Stimulated activated CD4-positive, alpha-beta T cell treated with anti-CD3 and anti-CD28 coated beads, TNF-alpha, amount 100 ng/mL, for 4 hours (primary cell): ENCODE measurements at regions not wholly inside any gene's neighbourhood (a gene's known extent, or its start where the extent isn't known, plus 50 kb on each side); places are given as distances from the start of the nearest gene placed in this dataset.

Source experiments
- DNase-seq, 3 experiments: peaks; one replicate each; pipeline ENCODE4 v3.0.0-alpha.2; 2020; ENCODE audit warnings: low read depth in 3 of 3

DNA sequence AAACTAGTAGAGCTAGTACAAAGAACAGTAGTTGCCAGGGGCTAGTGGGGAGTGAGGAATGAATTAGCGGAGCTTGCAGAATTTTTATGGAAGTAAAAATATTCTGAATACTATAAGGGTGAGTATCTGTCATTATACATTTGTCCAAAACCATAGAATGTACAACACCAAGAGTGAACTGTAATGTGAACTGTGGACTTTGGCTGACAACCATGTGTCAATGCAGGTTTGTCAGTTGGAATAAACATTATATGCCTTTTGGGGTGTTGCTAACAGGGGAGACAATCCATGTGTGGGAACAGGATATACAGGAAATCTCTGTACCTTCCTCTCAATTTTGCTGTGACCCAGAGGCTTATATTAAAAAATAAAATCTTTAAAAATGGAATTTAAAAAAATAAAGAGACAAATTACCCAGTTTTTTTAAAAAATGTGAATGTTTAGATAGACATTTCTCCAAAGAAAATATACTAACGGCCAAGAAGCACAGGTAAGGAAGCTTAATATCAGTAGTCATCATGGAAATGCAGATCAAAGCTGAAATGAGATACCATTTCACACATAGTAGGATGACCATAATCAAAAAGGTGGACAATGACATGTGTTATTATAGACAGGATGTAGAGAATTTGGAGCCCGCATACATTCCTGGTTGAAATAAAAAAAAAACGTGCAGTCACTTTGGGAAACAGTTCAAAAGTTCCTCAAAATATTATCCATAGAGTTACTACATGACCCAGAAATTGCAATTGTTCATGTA lies 899.8 kb downstream of the RAB28 start:
- DNase-seq = no peak

DNA sequence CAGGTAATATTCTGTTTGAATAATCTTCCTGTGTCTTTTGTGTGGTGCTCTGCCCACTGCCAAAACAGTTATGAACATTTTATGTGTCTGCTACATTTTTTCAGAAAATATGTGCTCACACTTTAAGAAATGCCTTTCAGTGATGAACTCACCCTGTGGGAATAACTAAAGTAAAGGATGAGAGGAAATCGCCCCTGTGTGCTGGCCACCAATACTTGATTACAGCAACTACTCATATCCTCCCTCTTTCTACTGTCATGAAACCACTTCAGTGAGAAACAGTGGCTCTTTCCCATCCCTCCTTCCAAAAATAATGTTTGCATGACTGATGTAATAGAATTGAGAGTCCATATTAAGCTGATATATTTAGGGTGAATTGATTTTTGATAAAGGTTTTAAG lies 900.9 kb downstream of the RAB28 start:
- no peak for DNase-seq

DNA sequence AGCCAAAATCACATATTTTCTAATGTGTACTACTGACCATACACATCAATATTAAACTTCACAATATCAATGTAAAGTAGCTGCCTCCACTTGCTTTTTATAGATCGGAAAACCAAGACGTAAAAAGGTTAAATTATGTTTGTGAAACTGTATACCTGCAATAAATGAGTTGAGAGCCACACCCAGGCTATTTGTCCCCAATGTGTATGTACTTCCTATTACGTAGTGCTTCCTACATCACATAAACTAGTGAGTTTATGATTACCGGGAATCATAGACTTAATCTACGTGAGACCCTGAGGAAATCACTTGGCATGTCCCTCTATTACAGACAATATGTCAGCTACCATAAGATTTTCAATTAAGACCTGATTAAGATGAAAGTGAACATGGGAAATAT lies 903.4 kb downstream of the RAB28 start:
- no peak for DNase-seq

DNA sequence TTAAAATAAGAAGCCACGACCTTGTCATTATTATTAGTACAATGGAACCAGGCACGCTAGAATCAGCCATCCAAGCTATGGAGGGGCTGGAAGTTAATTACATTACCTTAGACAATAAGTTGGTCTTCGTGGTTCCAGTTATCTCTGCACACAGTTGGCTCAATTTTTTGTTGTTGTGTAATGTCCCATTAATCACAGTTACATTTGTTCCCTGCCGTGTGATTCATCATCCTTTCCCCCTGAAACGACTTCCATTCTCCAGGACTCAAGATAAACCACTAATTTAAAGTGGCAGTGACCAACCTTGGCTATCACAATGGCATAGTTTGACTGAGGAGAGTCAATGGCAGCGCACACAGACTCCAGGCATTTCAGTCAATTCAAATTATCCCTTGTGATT lies 905.0 kb downstream of the RAB28 start:
- no peak for DNase-seq

DNA sequence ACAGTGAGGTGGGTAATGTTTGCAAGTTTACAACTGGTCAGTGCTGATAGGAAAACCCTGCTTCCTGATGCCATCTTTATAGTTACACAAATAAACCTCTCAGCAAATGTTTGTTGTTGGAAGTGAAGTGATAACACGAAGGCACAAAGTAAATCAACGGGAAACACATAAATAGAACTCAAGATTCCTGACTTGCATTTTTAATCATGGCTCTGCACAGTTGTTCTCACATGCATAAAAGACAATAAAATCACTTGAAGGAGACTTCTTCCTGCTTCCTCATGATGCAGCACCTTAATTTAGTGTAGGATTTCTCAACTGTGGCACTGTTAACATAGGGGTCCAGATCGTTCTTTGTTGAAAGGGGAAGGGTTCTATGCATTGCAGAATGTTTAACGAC lies 907.7 kb downstream of the RAB28 start:
- no peak for DNase-seq

DNA sequence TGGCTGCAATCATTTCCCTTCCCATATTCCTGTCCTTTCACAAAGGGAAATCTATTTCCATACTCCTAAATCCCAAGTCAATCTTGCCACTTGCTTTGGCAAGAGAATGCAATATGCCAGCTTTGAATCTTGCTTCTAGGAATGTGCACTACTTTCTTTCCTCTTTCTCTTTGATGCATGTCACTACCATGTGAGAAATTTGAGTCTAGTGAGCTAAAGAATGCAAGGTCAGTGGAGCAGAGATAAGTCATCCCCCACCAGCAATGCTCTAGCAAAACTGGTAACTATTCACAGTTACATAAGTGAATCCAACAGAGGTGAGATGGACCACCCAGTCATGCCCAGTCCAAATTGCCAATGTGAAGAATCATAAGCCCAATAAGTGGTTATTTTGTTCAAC lies 910.4 kb downstream of the RAB28 start:
- no peak for DNase-seq

DNA sequence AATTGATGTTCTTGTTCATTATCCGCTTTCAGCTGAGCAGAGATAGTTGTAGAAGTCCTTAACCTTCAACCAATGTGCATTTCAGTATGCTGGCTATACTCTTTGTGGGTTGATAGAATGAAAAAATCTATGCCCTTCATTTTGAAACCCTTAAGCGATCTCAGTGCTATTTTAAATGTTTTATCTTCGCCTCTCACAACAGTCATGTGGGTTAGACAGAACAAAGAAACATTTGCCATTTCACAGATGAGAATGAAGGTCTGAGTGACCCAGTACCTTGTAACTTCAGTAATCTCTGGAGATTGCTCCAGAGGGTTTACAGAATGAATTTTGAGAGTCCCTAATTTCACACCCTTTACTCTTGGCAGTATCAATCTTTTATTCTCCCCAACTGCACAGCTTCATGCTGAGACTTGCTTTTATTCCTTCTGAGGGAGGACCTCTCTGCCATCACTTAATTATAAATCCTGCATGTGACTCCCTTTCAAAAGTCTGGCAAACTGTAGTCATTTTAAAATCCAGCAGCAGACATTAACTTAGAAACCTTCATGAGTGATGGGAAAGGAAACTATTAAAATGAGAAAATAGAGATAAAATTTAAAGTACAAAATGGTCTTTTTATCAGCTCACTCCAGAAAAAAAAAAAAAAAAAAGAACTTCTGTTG lies 921.5 kb downstream of the RAB28 start:
- no peak for DNase-seq

DNA sequence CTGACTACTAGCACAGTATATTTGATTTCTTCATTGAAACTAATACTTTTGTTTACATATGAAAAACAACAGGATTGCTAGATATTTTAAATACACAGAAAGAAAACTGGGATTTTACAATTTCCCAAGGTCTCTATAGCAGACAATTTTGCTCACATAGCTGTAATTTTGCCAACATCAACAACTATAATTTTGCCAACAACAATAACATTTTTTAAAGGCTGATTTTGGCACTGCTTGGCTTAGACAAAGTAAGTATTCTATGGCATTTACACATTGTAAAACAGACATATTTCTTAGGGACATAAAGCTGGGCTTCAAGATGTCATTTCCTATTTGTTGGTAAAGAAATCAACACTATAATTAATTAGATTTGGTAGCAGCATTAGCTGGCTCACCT lies 922.1 kb downstream of the RAB28 start:
- no peak for DNase-seq

DNA sequence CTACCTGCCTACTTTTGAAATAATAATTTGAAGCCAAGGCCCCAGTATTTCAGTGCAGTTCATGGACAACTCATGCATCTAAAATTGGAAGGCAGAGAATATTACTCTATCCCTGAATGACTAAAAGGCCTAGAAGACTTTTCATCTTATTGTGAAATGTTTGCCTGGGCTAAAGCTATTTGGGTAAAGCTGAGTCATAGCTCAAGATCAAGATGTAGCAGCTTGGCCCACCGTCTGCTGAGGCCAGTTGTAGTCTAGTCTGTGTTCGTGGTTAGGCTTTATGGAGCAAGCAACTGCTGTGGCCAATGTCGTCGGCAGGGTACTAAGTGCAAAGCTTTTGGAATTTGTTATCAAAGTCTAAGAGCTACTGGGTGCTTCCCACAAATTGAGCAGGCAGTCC lies 929.1 kb downstream of the RAB28 start:
- DNase-seq = no peak

DNA sequence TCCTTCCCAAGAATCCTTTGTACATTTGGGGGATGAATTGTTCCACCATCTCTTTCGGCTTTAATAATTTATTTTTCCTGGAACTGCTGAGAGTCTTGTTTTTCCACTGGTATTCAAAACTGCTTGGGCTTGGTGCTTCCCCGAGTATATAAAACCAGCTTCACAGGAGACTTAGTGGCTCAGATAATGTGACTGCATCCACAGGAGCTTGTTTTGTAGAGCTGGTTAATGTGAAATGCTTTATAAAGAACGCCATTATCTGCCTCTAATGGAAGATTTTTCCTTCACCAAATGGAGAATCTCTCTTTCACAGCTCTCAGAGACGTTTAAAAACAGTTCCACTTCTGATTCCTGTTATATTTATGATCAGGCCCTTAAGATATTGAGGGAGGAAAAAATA lies 935.5 kb downstream of the RAB28 start:
- no peak for DNase-seq

DNA sequence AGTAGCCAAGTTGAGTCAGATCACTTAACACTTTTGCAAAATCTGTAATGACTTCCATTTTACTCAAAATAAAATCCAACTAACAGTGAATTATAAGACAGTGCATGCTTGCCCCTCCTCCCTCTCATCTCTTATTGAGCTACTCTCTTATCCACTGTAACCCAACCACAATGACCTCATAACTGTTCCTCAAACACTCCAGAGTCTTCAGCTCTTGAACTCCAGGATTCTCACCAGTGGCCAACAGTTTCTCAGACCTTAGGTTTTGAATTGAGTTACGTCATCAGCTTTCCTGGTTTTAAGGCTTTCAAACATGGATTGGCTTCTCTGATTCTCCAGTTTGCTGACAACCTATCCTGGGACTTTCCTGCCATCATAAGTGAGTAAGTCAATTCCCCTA lies 938.3 kb downstream of the RAB28 start:
- no peak for DNase-seq

DNA sequence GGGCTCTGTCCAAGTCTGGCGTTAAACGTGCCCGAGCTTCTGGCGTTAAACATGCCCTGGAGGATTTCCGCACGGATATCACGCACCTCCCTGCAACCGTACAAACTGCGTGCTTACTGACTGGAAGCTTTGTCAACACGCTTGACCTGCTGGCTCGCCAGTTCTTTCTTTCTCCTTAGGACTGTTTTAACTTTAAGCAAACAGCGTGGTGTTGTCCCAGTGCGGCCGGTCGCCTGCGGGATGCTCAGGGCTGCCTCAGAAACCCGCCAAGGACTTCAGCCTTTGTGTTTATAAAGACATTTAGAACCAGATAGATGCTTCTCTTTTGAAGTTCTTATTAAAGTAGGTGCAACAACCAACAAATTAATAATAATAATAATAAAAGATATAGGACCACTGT lies 946.0 kb downstream of the RAB28 start:
- DNase-seq = no peak

DNA sequence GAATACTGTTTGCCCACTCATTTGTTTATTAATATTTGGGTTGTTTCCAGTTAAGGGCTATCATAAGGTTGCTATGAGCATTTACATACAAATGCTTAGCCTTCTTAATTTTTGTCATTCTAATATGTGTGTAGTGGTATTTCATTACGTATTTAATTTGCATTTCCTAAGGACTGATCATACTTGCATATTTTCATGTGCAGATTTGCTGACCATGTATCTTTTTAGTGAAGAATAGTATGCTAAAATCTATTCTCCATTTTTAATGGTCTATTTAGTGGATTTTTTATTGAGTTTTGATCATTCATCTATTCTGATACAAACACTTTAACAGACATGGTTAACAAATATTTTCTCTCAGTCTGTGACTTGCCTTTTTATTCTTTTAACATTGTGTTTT lies 949.5 kb downstream of the RAB28 start:
- no peak for DNase-seq

DNA sequence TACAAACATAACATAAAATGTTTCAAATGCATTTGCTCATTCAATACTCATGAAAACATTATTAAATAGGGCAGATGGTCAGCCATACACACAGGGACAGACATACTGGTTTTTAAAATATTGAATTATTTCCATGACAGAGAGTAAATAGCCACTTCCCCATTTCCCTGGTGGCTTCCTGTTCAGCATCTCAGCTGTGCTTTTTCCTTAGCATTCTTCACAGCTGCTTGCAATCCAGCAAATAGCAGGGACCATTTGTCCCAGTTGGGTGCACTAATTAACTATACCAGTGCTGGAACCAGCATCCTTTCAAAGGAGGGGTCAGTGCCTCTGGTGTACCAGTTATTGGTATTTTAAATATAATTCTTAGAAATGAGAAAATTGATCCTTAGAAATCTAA lies 964.7 kb downstream of the RAB28 start:
- DNase-seq = no peak

DNA sequence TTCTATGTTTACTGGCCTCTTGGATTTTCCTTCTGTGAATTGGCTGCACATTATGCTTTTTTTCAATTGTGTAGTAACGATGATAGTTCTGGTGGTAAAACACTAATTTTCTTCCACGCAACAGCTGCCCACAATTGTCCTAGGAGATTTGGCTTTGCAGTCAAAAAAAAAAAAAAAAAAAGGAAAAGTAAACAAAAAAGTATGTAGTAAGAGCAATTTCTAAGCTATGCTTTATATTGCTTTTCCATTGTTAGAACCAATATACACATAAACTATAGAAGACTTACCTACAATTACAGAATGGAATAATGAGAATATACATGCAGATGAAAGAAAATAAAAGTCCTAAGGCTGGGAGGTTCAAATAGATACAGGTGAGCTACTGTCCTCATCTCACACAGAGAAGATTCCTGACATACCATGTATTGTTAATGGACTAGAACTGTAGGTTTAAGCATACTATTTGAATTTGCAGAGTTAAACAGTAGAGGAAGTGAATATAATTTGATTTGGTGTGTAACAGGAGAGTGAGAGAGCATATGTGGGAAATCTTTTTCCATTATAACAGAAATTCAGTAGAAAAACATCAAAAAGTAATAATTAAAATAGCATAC lies 976.2 kb downstream of the RAB28 start:
- DNase-seq = no peak

DNA sequence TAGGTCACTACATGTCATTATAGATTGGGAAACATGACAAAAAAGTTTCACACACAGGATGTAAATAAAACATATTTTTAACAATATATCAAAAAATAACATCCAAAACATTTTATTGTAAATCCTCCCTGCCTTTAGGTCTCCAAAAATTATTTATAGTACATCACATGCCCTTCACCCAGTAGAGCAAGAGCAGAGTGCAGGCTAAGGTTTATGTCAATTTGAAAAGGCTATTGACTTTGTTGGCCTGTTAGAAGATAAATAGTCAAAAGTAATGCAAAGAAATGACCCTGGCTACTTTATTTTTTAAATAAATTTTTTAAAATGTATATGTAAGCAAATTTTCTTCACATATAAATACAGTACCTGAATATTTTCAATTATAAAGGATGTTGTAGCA lies 983.7 kb downstream of the RAB28 start:
- no peak for DNase-seq

DNA sequence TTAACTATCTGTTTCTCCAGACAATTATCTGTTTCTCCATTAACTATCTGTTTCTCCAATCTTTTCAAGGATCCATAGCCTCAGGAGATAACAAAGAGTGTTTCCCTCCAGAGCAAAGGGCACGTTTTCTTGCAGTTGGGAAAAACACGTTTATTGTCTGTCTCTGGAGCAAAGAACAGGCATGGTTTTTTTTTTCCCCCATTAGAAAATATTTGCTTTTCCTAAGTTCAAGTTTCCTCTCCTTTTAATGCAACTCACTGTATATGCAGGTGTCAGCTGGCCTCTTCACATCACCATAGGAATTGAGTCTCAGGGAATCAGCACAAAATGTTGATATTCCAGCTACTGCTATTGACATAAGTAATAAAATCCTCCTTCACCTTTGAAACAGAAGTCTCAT lies 984.4 kb downstream of the RAB28 start:
- no peak for DNase-seq

DNA sequence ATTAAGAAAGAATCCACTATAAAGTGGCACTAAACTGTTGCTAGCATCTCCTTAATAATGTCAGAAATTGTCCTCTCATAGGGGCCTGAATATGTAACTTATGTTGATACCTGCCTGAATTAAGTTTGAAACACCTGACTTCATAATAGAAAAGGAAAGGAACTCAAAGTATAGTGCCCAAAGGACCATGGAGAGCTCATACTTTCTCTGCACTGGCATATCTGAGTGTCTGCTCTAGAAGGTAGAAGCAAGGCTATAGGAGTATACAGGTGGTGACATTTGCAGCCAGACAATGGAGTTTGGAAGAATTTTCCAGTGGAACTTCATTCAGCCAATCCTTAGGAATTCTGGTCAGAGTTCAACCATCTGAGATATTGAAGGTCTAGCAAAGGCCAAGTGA lies 988.9 kb downstream of the RAB28 start:
- no peak for DNase-seq

DNA sequence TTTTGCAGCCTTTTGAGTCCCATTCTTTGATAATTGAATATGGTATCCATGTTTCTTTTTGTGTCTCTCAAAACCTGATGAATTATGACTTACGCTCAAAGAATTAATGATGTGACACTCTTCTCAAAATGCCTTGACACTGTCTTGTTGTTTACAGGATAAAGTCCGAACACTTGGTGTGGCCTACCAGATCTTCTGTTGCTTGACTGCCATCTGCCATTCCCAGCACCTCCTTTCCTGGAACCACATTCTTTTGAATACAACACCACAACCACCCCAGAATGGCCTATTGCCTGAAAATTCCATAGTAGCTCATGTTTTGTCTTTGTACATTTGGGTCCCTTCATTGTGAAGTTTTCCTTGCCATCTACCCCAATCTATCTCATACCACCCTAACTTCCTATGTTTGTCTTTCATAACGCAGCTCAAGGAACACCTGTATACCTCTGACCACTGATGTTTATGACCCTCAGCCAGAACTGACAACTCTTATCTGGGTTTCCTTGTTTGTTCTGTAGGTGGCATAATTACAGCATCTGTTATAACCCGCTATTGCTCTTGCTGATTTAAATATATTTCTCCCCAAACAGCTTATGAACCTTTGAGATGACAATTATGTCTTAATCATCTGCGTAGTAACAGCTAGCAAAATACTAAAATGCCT lies 991.3 kb downstream of the RAB28 start:
- no peak for DNase-seq

DNA sequence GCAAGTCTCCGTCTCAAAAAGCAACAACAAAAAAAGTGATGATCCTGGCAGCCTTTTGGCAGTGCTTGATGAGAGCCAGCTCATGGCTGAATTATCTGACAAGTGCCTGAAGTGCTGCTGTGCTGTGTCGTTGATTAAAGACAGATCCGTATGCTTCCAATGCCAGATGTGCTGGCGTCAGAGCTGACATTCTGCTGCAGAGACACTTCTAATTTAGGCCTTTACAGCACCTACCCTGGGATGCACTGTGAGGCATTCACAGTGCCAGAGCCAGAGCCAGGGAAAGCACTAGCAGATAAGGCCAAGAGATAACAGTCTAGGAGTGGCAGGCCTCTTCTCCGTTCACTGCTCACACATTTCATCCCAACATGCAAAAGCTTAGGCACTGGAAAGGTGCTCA lies 995.5 kb downstream of the RAB28 start:
- no peak for DNase-seq

DNA sequence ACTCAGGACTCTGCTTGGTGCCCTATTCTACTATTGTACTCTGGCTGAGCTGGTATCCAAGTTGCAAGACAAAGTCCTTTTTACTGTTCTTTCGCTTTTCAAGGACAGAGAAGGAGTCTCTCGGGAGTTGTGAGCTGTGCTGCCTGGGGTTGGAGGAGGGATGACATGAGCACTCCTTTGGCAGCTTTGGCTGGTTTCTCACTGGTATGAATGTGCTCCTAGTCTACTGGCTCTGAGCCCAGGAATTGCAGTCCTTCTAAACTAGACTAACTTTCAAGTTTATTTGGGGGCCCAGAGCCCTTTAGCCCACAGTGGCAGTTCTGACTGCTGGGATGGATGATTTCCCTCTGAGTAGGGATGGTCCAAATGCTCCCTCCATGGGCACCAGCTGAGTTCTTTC lies 997.1 kb downstream of the RAB28 start:
- DNase-seq = no peak

DNA sequence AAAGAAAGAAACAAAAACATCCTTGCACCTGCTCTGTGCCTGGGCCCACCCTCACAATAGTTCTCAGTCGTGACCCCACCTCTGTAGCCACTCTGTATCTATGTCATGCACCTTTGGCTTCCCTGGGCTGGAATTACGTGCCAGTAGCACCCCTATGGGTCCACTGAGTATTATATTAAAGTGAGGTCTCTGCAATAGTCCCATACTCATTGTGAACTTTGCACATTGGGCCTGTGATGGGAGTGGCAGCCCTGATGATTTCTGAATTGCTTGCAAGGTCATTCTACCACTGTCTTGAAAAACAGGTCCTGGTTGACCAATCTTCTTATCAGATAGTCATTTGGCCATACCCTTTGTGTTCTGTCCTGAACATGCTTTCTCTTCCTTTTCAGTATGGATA lies 1012.1 kb downstream of the RAB28 start:
- DNase-seq = no peak

DNA sequence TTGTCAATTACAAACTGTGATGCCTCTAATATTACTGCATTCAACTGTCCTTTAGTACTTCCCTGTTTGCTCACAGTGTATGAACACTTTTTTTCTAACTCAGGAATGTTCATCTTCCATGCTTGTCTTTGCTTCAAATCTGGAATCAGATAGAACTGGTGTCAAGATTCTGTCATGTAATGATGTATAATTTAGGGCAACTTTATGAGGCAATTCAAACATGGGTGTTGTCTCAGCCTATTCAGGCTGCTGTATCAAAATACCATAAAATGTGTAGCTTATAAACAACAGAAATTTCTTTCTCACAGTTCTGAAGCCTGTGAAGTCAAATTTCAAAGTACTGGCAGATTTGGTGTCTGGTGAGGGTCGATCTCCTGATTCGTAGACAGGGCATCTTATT lies 1012.9 kb downstream of the RAB28 start:
- no peak for DNase-seq
